ENCODE measurements at regions not wholly inside any gene's neighbourhood (a gene's known extent, or its start where the extent isn't known, plus 50 kb on each side); places are given as distances from the start of the nearest gene placed in this dataset.

DNA sequence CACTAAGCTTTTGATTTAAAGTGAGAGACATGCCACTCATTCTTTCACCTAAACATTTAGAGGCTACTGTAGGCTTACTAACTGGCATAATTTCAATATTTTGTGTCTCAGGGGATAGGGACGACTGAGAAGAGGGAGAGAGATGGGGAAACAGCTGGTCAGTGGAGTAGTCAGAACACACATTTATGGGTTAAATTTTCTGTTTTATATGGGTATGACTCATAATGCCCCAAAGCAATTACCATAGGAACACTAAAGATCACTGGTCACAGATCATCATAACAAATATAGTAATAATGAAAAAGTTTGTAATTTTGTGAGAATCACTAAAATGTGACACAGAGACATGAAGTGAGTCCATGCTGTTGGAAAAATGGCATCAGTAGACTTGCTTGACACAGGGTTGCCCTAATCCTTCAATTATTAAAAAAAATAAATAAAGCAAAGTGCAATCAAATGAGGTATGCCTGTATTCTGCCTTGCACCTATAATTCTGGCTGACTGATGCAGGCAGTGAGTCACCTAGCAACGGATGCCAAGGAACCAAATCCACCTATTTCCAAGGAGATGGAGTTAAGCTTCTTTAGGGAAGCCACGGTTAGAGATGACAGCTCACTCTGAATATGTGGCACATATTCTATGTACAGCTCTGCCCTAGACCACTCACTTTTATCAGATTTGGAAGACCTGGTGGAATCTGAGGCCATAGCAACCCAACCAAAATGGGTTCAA lies 166.1 kb downstream of the MARCHF11 start:
- intact Hi-C loops (cut with DNase I): no loop called here
- H3K4me1 ChIP-seq: no peaks in the 10 kb centered on the region
- 74 to 78% methylated on average over 3 of the region's 3 CpGs for WGBS, 2 donors

DNA sequence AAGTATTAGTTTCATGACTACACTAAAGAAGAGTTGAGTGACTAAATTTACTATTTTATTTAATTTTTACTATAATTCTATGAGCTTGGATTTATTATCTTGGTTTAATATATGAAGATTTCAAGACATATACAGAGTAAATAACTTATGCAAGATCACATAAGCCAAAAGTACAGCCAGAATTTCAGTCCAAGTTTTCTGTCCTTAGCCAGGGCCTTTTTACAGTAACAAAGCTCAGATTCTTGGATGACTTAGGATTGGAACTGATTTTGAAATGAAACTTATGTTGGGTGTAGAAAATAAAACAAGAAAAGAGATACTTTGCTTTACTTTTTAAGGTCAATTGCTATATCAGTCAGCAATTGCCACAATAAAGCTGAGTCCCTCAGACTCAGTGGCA lies 170.3 kb downstream of the MARCHF11 start:
- H3K27ac ChIP-seq: no peak overlapping the region
- TF ChIP-seq, protein P1, sequence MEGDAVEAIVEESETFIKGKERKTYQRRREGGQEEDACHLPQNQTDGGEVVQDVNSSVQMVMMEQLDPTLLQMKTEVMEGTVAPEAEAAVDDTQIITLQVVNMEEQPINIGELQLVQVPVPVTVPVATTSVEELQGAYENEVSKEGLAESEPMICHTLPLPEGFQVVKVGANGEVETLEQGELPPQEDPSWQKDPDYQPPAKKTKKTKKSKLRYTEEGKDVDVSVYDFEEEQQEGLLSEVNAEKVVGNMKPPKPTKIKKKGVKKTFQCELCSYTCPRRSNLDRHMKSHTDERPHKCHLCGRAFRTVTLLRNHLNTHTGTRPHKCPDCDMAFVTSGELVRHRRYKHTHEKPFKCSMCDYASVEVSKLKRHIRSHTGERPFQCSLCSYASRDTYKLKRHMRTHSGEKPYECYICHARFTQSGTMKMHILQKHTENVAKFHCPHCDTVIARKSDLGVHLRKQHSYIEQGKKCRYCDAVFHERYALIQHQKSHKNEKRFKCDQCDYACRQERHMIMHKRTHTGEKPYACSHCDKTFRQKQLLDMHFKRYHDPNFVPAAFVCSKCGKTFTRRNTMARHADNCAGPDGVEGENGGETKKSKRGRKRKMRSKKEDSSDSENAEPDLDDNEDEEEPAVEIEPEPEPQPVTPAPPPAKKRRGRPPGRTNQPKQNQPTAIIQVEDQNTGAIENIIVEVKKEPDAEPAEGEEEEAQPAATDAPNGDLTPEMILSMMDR (IDR thresholded peaks at IDR 0.05): no peak
- no peak for TF ChIP-seq POLR2A (IDR thresholded peaks at IDR 0.05)
- no peaks in the 10 kb centered on the region for H3K9me3 ChIP-seq
- no peaks in the 10 kb centered on the region for H3K36me3 ChIP-seq
- H3K4me1 ChIP-seq: no peaks in the 10 kb centered on the region
- H3K27me3 ChIP-seq: no peaks in the 10 kb centered on the region
- intact Hi-C loops (cut with DNase I): no loop called here
- H3K4me3 ChIP-seq (replicated peaks in 1 of 3): no peak overlapping the region
- DNase-seq: no peak

More for the DNA sequence above, 166.1 kb downstream of the MARCHF11 start:
- H3K27ac ChIP-seq: no peak overlapping the region
- no peaks in the 10 kb centered on the region for H3K27me3 ChIP-seq
- H3K9me3 ChIP-seq: no peaks in the 10 kb centered on the region
- TF ChIP-seq, protein P1 (IDR thresholded peaks at IDR 0.05): no peak
- TF ChIP-seq POLR2A (IDR thresholded peaks at IDR 0.05): no peak
- H3K36me3 ChIP-seq: no peaks in the 10 kb centered on the region
- DNase-seq: no peak
- H3K4me3 ChIP-seq (replicated peaks in 1 of 3): no peak overlapping the region

DNA sequence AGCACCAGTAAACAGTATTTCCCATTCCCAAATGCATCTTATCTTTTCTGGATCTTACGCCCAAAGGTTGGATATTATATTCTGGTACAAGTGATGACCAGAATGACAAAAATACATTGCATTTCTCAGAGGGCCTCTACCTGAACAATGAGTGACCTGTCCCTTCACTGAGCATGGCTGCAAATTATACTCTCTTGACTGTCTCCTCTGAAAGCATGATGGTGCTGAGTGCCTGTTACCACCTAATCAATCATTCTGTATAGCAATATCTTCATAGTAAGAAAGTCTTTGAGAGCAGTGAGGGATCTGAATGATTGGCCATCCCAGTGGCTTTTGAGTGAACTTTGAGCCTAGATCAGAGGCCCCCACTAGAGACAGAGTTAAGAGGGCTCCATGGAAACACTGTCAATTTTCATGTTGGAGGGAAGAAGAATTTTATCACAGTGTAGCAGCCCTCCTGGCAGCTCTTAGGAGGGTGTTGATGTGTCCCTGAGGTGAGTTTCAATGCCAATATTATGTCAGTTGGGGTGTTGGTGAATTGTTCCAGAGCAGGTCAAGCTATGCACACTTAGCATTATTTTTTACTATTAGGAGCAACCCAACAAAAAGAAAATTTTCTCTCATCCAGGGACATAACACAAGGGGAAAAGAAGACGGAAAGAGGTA lies 171.7 kb downstream of the MARCHF11 start:
- Histone ChIP-seq H3K4me3 (replicated peaks in 1 of 3) (no peak overlapping the region), H3K9me3 (no peaks in the 10 kb centered on the region), H3K27ac (no peak overlapping the region), H3K27me3 (no peaks in the 10 kb centered on the region), H3K4me1 (no peaks in the 10 kb centered on the region), H3K36me3 (no peaks in the 10 kb centered on the region)
- no peak for TF ChIP-seq POLR2A (IDR thresholded peaks at IDR 0.05)
- TF ChIP-seq, protein P1 (IDR thresholded peaks at IDR 0.05): no peak
- DNase-seq: no peak
- intact Hi-C loops (cut with DNase I): no loop called here
- WGBS, 2 donors: 86 to 89% methylated on average over 2 of the region's 2 CpGs

DNA sequence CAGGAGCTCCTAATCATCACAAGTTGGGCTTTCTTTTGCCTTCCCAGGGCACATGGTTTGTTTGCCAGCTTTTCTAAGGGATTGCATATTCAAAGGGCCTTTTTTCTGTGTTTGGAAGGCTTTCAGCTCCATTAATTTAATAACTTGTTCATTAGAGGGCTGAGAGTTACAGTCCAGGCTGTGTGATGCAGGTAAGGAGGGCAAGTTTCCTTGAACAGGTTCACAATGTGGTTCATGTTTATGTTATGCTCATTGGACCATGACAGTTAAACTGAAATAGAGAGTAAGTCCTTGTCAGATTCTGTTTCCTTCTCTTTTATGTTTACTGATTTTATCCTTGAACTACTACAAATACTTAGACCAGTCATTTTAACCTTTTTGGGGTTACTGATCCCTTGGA lies 174.4 kb downstream of the MARCHF11 start:
- intact Hi-C loops (cut with DNase I): no loop called here
- Histone ChIP-seq H3K27ac (no peak overlapping the region), H3K27me3 (no peaks in the 10 kb centered on the region), H3K9me3 (no peaks in the 10 kb centered on the region), H3K4me3 (replicated peaks in 1 of 3) (no peak overlapping the region), H3K36me3 (no peaks in the 10 kb centered on the region), H3K4me1 (no peaks in the 10 kb centered on the region)
- DNase-seq: no peak
- TF ChIP-seq, protein P1 (IDR thresholded peaks at IDR 0.05): no peak
- no peak for TF ChIP-seq POLR2A (IDR thresholded peaks at IDR 0.05)

DNA sequence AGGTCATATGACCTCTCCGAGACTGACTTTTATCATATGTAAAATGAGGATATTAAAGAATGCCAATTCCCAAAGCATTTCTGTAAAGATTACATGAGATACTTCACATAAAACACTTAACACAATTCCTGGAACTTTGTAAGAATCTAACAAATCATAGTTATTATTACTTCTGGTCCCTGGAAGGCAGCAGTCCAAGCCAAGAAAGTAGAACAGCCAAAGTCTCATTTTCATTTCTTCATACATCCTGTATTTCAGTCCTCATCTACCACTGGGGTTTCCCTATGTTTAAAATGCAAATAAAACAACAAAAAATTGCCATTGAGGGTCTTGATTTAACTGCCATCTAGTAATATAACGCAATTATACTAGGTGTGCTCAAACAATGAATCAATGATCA lies 179.5 kb downstream of the MARCHF11 start:
- no peaks in the 10 kb centered on the region for H3K4me1 ChIP-seq
- no peaks in the 10 kb centered on the region for H3K9me3 ChIP-seq
- intact Hi-C loops (cut with DNase I): no loop called here
- H3K4me3 ChIP-seq (replicated peaks in 1 of 3): no peak overlapping the region
- DNase-seq: no peak
- TF ChIP-seq, protein P1 (IDR thresholded peaks at IDR 0.05): no peak
- TF ChIP-seq POLR2A (IDR thresholded peaks at IDR 0.05): no peak
- H3K27ac ChIP-seq: no peak overlapping the region
- H3K27me3 ChIP-seq: no peaks in the 10 kb centered on the region
- no peaks in the 10 kb centered on the region for H3K36me3 ChIP-seq
- 49 to 81% methylated on average over 2 of the region's 2 CpGs for WGBS, 2 donors
